SKM-1 (cell line): ENCODE measurements at regions not wholly inside any gene's neighbourhood (a gene's known extent, or its start where the extent isn't known, plus 50 kb on each side); places are given as distances from the start of the nearest gene placed in this dataset.
A peak's percentile ranks its signal among the peaks of the same experiment; 100 is the strongest.

Experiments
- DNase-seq: peaks from one replicate; lab custom pipeline; 2025; ENCODE audit not compliant: unreplicated experiment; lab: John Stamatoyannopoulos, UW

GRCh38 chr4:63526251-63526650, 883.0 kb downstream of the TECRL start:
- DNase-seq: no peak

DNA sequence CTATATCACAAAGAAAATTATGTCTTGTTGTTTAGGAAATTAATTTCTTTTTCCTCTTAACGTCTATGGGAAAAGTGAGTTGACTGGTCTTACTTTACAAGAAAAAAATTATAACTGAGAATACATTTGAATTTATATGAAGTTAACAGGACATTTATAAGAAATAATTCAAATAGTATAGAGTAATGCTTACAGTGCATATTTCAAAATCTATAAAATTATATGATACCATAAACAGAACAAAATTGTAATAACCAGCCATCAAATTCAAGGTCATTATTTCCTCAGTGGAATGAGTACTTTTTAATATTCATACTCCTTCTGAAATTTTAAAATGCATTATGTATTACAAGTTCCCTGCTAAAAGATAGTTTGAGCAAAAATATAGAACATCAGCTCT, 884.5 kb downstream of the TECRL start:
- DNase-seq: no peak

GRCh38 chr4:63505714-63506460, 903.4 kb downstream of the TECRL start:
- peak; percentile 74 for DNase-seq

- DNase-seq: no peak
These were observed 916.0 kb downstream of the TECRL start for GRCh38 chr4:63493265-63493664.

GRCh38 chr4:63492515-63492914, 916.7 kb downstream of the TECRL start:
- peak; percentile 7 for DNase-seq

DNA sequence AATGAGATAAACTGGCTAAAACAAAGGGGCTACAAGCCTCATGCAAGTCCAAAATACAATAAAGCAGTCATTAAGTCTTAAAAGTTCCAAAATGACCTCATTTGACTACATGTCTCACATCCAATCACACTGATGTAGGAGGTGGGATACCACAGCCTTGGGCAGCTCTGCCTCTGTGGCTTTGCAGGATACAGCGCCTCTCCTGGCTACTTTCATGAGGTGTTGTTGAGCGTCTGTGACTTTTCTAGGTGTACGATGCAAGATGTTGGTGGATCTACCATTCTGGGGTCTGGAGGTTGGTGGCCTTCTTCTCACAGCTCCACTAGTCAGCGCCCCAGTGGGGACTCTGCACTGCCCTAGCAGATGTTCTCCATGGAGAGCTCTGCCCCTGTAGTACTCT, 944.9 kb downstream of the TECRL start:
- DNase-seq: no peak

- DNase-seq: no peak
These were observed 949.2 kb downstream of the TECRL start for GRCh38 chr4:63460075-63460474.

DNA sequence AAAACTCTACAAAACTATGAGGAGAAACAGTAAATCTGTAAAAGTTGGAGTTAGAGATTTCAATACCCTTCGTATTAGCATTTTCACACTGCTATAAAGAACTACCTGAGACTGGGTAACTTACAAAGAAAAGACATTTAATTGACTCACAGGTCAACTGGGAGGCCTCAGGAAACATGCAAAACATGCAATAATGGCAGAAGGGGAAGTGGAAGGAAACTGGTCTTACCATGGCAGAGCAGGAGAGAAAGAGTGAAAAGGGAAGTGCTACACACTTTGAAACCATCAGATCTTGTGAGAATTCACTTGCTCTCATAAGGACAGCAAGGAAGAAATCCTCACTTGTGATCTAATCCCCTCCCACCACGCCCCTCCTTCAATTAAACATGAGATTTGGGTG, 949.9 kb downstream of the TECRL start:
- peak; percentile 89 for DNase-seq

DNA sequence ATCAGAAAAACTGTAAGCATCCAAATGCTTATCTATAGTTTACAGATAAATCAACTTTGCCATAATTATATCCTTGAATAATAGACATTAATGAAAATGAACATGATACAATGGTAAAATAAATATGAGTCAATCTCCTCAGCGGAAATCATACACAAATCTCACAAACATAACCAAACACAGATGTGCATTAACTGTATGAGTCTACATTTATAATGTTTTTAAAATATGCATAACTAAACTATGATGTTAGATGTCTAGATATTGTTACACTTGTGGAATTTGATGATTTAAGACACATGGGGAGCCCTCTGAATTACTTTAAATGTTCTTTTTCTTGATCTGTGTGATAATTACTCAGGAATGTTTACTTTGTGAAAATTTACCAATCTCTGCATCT, 951.2 kb downstream of the TECRL start:
- DNase-seq: no peak

GRCh38 chr4:63440236-63440635, 969.0 kb downstream of the TECRL start:
- DNase-seq: no peak

DNA sequence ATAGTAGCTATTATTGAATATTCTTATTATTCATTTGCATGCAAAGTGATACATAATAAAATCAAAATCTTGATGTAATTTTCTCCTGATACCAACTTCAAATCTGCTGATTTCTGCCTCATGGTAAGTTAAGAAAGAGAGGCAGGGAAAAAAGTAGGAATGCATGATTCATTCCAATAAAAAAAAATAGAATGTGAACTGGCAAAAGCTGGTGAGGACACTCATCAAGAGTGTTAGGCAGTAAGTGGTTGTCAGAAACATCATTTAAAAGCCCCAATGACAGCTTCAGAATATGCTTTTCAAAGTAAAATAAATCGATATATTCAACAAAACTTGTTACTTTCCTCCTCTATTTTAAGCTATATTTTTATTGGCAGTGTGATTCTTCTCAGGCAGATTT, 979.1 kb downstream of the TECRL start:
- DNase-seq: no peak

GRCh38 chr4:63396269-63396668, 1013.0 kb downstream of the TECRL start:
- DNase-seq: no peak

GRCh38 chr4:63393544-63393943, 1015.7 kb downstream of the TECRL start:
- DNase-seq: no peak

DNA sequence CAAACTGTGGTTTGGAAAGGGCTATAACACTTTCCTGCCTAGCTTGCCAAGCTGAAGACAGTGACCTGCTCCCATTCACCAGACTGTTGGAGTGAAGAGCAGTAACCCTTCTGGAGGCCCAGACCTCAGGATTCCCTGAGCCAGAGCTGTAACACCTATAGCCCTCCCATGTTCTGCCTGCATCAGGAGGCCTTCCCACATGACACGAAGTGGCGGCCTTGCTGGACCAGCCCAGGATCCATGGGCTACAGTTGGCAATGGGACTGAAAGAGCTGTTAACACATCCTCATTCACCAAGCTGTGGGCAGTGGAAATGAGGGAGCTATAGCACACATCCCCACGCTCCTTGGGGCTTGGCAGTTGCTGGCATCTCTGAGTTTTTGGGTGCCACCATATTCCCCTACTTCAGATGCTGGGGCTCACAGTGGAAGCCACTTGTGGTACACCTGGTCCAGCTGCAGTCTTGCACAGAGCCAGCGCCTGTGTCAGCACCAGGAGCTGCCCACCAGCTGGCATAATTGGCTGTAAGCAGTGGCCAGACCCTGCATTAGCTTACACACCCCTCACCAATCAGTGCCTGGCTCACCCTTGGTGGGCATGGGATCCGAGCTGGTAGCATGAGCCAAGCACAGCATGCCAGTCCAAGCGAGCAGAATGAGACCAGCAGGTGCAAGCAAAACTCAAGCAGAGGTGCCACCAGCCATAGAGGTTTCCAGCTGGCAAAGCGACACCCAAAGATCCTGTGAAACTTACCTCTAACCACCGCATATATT, 1029.3 kb downstream of the TECRL start:
- no peak for DNase-seq

- no peak for DNase-seq
These were observed 1038.2 kb downstream of the TECRL start for GRCh38 chr4:63371001-63371400.

DNA sequence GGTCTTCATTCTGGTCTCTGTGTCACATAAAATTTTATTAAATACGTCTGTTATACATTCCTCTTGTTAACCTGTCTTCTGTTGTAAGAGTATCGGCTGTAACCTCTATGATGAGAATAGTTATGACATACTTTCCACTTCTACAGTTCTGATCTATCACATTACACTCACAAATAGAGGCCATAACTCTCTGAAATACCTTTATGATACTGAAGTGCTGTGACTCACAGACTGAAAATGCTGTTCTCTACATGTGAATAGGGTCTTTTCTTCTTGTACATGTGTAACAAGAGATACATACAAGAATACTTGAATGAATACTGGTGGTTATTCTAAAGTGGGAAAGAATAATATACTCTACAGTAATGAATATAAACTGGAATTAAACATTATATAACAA, 1047.6 kb downstream of the TECRL start:
- DNase-seq: no peak

DNA sequence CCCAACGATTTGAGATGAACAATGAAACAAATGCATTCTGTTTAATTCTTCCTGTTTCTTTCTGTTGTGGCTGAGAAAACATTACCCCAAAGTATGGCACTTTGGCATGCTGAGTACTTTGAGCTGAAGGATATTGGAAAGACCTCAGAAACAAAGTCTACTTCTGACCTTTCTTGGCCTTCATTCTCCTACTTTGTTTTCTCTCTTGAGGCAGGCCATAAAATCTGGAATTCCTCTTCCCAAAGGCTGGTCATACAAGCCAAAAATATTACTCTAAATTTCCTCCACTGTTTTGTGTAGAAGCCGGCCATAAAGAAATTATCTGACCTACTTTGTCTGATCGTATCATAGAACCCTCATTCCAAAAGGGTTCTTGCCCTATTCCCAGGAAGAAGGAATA, 1048.2 kb downstream of the TECRL start:
- DNase-seq: no peak

DNA sequence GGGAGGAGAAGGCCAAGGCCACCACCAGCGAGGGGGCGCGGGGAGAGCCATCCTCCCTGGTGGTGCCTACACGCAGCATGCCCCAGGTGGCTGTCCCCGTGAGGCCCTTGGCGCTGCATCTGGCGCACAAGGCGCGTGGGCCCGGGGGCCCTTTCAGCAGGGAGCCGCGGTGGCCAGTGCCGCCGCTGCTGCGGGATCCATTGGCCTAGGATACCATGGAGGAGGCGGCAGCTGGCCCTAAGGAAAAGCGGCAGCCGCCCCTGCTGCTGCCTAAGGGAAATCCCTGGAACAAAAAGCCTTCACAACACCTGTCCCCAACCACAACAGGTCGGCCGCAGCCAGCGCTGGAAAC, 1059.6 kb downstream of the TECRL start:
- DNase-seq: no peak

DNA sequence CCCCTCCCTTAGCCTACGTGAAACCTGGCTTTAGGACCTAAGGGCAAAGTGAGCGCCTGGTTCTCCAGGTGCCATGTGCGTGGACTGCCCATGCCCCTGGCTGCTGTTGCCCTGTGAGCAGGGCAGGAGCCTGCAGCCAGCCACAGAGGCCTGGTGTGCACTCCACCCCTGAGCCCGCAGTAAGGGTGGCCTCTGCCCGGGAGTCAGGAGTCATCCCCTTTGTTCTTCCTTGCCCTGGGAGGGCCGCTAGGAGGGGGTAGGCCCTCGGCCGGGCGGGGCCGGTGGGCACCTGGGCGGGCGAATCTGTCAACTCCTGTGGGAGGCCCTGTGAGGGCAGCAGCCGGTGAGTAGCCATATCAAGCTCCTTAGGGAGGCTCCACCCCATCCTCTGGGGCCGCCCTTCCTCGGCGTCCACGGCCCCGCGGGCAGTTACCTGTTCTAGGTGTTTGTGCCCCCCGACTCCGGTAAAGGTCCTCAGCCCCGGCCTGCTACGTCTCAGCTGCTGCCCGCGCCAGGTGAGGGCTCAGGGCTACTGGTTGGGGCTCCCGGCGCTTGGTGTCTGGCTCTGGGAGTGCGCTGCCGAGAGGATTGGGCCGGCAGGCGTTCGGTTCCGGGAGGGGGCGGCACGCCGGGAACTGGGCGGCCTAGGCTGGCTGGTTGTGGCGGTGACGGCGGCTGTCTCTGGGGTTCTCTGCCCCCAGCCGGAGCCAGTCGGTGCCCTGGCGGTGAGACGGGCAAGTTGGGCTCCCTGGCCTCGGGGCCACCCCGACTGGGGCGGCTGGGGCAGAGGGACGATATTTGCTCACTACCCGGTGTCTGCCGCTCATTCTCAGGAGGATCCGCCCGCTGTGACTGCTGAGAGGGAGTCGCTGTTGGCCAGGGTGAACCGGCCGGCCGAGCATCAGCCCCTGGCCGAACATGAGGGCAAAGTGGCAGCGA, 1060.2 kb downstream of the TECRL start:
- no peak for DNase-seq

DNA sequence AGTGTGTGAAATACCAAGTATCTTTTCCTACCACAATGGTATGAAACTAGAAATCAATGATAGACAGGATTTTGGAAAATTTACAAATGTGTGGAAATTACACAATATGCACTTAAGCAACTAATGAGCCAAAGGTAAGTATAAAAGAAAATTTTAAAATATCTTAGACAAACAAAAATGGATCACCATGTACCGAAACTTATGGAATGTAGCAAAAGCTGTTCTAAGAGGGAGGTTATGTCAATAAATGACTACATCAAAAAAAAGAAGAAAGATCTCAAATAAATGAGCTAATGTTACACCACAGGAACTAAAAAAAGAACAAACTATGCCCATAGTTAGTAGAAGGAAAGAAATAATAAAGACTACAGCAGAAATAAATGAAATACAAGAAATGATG, 1084.1 kb downstream of the TECRL start:
- no peak for DNase-seq

- DNase-seq: no peak
These were observed 1092.6 kb downstream of the TECRL start for GRCh38 chr4:63316633-63317032.

- no peak for DNase-seq
These were observed 1093.6 kb downstream of the TECRL start for GRCh38 chr4:63315651-63316050.
